ENCODE measurements at regions not wholly inside any gene's neighbourhood (a gene's known extent, or its start where the extent isn't known, plus 50 kb on each side); places are given as distances from the start of the nearest gene placed in this dataset.

DNA sequence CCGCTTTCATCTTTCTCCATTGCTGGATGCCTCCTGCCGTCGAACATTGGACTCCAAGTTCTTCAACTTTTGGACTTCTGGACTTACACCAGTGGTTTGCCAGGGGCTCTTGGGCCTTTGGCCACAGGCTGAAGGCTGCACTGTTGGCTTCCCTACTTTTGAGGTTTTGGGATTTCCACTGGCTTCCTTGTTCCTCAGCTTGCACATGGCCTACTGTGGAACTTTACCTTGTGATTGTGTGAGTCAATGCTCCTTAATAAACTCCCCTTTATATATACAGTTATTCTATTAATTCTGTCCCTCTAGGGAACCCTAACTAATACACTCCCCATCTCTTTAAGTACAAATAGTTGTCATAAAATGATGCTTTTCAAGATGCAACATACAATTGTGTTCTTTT lies 595.3 kb downstream of the ARAP2 start:
- H3K36me3 ChIP-seq (ENCODE audit: control insufficient read depth, insufficient read depth, low read length), result no peaks in the 10 kb centered on the region
- DNase-seq (ENCODE audit: low read depth in 2 of 2), result no peak
- H3K9me3 ChIP-seq (ENCODE audit: control insufficient read depth, insufficient read depth, low read depth, low read length), result no peaks in the 10 kb centered on the region
- no peaks in the 10 kb centered on the region for H3K4me1 ChIP-seq (ENCODE audit: control insufficient read depth, extremely low read depth, insufficient read depth, low read length)
- H3K79me2 ChIP-seq (ENCODE audit: control insufficient read depth, insufficient read depth, low read length), result no peaks in the 10 kb centered on the region
- no peak overlapping the region for H3K27ac ChIP-seq (ENCODE audit: insufficient read depth, low read length)
- no peak overlapping the region for H3K9ac ChIP-seq (ENCODE audit: insufficient read depth, low read length)
- H3K4me3 ChIP-seq (replicated peaks in 1 of 4; ENCODE audit: control extremely low read depth in 1 of 4, insufficient read depth in 1 of 4, low read depth in 3 of 4, low read length in 4 of 4), result no peak overlapping the region
- H3K27me3 ChIP-seq (ENCODE audit: control insufficient read depth, insufficient read depth, low read length), result no peaks in the 10 kb centered on the region
- H2AFZ ChIP-seq (ENCODE audit: low read length), result no peak overlapping the region
- H4K20me1 ChIP-seq (ENCODE audit: control insufficient read depth, extremely low read depth, insufficient read depth, low read length), result no peaks in the 10 kb centered on the region
- TF ChIP-seq, protein P1, sequence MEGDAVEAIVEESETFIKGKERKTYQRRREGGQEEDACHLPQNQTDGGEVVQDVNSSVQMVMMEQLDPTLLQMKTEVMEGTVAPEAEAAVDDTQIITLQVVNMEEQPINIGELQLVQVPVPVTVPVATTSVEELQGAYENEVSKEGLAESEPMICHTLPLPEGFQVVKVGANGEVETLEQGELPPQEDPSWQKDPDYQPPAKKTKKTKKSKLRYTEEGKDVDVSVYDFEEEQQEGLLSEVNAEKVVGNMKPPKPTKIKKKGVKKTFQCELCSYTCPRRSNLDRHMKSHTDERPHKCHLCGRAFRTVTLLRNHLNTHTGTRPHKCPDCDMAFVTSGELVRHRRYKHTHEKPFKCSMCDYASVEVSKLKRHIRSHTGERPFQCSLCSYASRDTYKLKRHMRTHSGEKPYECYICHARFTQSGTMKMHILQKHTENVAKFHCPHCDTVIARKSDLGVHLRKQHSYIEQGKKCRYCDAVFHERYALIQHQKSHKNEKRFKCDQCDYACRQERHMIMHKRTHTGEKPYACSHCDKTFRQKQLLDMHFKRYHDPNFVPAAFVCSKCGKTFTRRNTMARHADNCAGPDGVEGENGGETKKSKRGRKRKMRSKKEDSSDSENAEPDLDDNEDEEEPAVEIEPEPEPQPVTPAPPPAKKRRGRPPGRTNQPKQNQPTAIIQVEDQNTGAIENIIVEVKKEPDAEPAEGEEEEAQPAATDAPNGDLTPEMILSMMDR (conservative IDR thresholded peaks at IDR 0.05 in 1 of 2, IDR thresholded peaks at IDR 0.05 in 1 of 2; ENCODE audit: low read depth in 1 of 2, low read length in 2 of 2), result no peak
- no peak for TF ChIP-seq EZH2 (IDR thresholded peaks at IDR 0.05; ENCODE audit: low read length, missing control alignments)
- no peak overlapping the region for H3K4me2 ChIP-seq (ENCODE audit: extremely low read depth, insufficient read depth, low read length)

DNA sequence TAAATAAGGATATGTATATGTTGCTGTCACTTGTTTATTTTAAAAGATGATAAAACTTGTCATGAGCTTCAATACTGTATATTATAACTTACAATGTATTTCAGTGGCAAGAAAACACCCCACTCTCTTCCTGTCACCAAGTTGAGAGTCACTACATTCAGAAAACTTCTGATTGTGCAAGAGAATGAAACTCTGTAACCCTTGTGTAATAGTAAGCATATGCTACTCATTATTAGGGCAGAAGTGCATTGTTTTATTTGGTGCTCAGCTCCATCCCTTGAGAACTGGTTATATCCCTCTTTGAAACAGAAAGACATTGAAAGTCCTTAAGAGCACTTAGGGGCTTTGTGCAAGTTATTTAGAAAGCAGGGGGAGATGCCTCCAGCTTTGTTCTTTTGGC lies 594.5 kb downstream of the ARAP2 start:
- H2AFZ ChIP-seq (ENCODE audit: low read length), result no peak overlapping the region
- H3K27ac ChIP-seq (ENCODE audit: insufficient read depth, low read length), result no peak overlapping the region
- no peaks in the 10 kb centered on the region for H3K36me3 ChIP-seq (ENCODE audit: control insufficient read depth, insufficient read depth, low read length)
- no peak overlapping the region for H3K9ac ChIP-seq (ENCODE audit: insufficient read depth, low read length)
- H3K9me3 ChIP-seq (ENCODE audit: control insufficient read depth, insufficient read depth, low read depth, low read length), result no peaks in the 10 kb centered on the region
- H3K4me3 ChIP-seq (replicated peaks in 1 of 4; ENCODE audit: control extremely low read depth in 1 of 4, insufficient read depth in 1 of 4, low read depth in 3 of 4, low read length in 4 of 4), result no peak overlapping the region
- TF ChIP-seq, protein P1 (conservative IDR thresholded peaks at IDR 0.05 in 1 of 2, IDR thresholded peaks at IDR 0.05 in 1 of 2; ENCODE audit: low read depth in 1 of 2, low read length in 2 of 2), result no peak
- TF ChIP-seq EZH2 (IDR thresholded peaks at IDR 0.05; ENCODE audit: low read length, missing control alignments), result no peak
- H4K20me1 ChIP-seq (ENCODE audit: control insufficient read depth, extremely low read depth, insufficient read depth, low read length), result no peaks in the 10 kb centered on the region
- H3K79me2 ChIP-seq (ENCODE audit: control insufficient read depth, insufficient read depth, low read length), result no peaks in the 10 kb centered on the region
- H3K4me2 ChIP-seq (ENCODE audit: extremely low read depth, insufficient read depth, low read length), result no peak overlapping the region
- DNase-seq (ENCODE audit: low read depth in 2 of 2), result no peak
- no peaks in the 10 kb centered on the region for H3K4me1 ChIP-seq (ENCODE audit: control insufficient read depth, extremely low read depth, insufficient read depth, low read length)
- no peaks in the 10 kb centered on the region for H3K27me3 ChIP-seq (ENCODE audit: control insufficient read depth, insufficient read depth, low read length)

DNA sequence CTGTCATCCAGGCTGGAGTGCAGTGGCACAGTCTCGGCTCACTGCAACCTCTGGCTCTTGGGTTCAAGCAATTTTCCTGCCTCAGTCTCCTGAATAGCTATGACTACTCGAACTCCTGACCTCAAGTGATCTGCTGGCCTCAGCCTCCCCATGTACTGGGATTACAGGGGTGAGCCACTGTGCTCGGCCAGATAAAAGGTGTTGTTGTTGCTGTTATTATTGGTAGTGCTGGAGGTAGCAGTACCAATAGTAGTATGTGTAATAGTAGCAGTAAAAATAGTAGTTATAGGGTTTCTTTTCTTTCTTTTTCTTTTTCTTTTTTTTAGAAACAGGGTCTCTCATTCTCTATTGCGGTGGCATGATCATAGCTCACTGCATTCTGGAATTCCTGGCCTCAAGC lies 592.1 kb downstream of the ARAP2 start:
- TF ChIP-seq, protein P1 (conservative IDR thresholded peaks at IDR 0.05 in 1 of 2, IDR thresholded peaks at IDR 0.05 in 1 of 2; ENCODE audit: low read depth in 1 of 2, low read length in 2 of 2), result no peak
- no peak for TF ChIP-seq EZH2 (IDR thresholded peaks at IDR 0.05; ENCODE audit: low read length, missing control alignments)
- Histone ChIP-seq H4K20me1 (ENCODE audit: control insufficient read depth, extremely low read depth, insufficient read depth, low read length) (no peaks in the 10 kb centered on the region), H3K36me3 (ENCODE audit: control insufficient read depth, insufficient read depth, low read length) (no peaks in the 10 kb centered on the region), H3K9ac (ENCODE audit: insufficient read depth, low read length) (no peak overlapping the region), H3K4me2 (ENCODE audit: extremely low read depth, insufficient read depth, low read length) (no peak overlapping the region), H3K79me2 (ENCODE audit: control insufficient read depth, insufficient read depth, low read length) (no peaks in the 10 kb centered on the region), H3K27me3 (ENCODE audit: control insufficient read depth, insufficient read depth, low read length) (no peaks in the 10 kb centered on the region), H3K27ac (ENCODE audit: insufficient read depth, low read length) (no peak overlapping the region), H3K9me3 (ENCODE audit: control insufficient read depth, insufficient read depth, low read depth, low read length) (no peaks in the 10 kb centered on the region), H3K4me1 (ENCODE audit: control insufficient read depth, extremely low read depth, insufficient read depth, low read length) (no peaks in the 10 kb centered on the region), H2AFZ (ENCODE audit: low read length) (no peak overlapping the region), H3K4me3 (replicated peaks in 1 of 4; ENCODE audit: control extremely low read depth in 1 of 4, insufficient read depth in 1 of 4, low read depth in 3 of 4, low read length in 4 of 4) (no peak overlapping the region)
- DNase-seq (ENCODE audit: low read depth in 2 of 2), result no peak

Measured in fibroblast of lung (primary cell).